Common myeloid progenitor, CD34-positive (primary cell): ENCODE measurements at regions not wholly inside any gene's neighbourhood (a gene's known extent, or its start where the extent isn't known, plus 50 kb on each side); places are given as distances from the start of the nearest gene placed in this dataset.
"Not testable (repeated sequence)": the region's sequence is repeated elsewhere in the genome, so short reads cannot be mapped to it uniquely, and the experiment has no call there.

ENCODE experiments used
- CTCF ChIA-PET: fragments of 350-600 bp; sonication (Branson Sonifier 250); formaldehyde crosslinking; loops from one replicate; lab custom pipeline; 2021; ENCODE audit warnings: antibody characterized with exemption; lab: Charles Lee
- POLR2A ChIA-PET: fragments of 350-600 bp; sonication (Branson Sonifier 250); formaldehyde crosslinking; loops from one replicate; lab custom pipeline; 2021; ENCODE audit warnings: antibody characterized with exemption; lab: Charles Lee
- DNase-seq, 3 donors: peaks; one replicate each; pipeline versions ENCODE4 v3.0.0 to v3.0.0-alpha.2; 2013
- H3K27ac ChIP-seq, 2 experiments: 1 replicate in 1 of 2; 2 replicates in 1 of 2; pipeline ENCODE4 v1.7.0; 2013; ENCODE audit warnings: inconsistent platforms in 2 of 2, low read length in 2 of 2, mild to moderate bottlenecking in 2 of 2, low read depth in 1 of 2, moderate library complexity in 1 of 2; ENCODE audit not compliant: severe bottlenecking in 2 of 2, insufficient read depth in 1 of 2, poor library complexity in 1 of 2
- H3K27me3 ChIP-seq, 5 experiments: replicated peaks in 2 of 5; 1 replicate in 3 of 5; 2 replicates in 2 of 5; pipeline versions ENCODE4 v1.6.1 to v1.7.0; 2013; ENCODE audit warnings: low read length in 4 of 5, mild to moderate bottlenecking in 2 of 5, moderate library complexity in 2 of 5, inconsistent platforms in 1 of 5; ENCODE audit not compliant: insufficient read depth in 5 of 5, control insufficient read depth in 4 of 5
- H3K36me3 ChIP-seq, 4 experiments: 1 replicate in 2 of 4; 2 replicates in 2 of 4; pipeline versions ENCODE4 v1.6.1 to v1.7.0; 2013; ENCODE audit warnings: low read length in 3 of 4, control low read depth in 1 of 4, mild to moderate bottlenecking in 1 of 4; ENCODE audit not compliant: control insufficient read depth in 4 of 4, insufficient read depth in 4 of 4
- H3K4me1 ChIP-seq, 4 experiments: 1 replicate in 3 of 4; 2 replicates in 1 of 4; pipeline versions ENCODE4 v1.6.1 to v1.7.1; 2013; ENCODE audit warnings: low read length in 3 of 4, mild to moderate bottlenecking in 3 of 4, control low read depth in 1 of 4, inconsistent platforms in 1 of 4, moderate library complexity in 1 of 4; ENCODE audit not compliant: control insufficient read depth in 4 of 4, insufficient read depth in 4 of 4; ENCODE audit errors: control extremely low read depth in 1 of 4
- H3K4me3 ChIP-seq, 7 experiments: 1 replicate in 4 of 7; 2 replicates in 3 of 7; pipeline versions ENCODE4 v1.5.1 to v1.7.0; 2013; ENCODE audit warnings: mild to moderate bottlenecking in 7 of 7, low read length in 6 of 7, moderate library complexity in 6 of 7, inconsistent platforms in 2 of 7, low read depth in 2 of 7, control low read depth in 1 of 7; ENCODE audit not compliant: insufficient read depth in 4 of 7, control insufficient read depth in 1 of 7; ENCODE audit errors: extremely low read depth in 1 of 7
- H3K9me3 ChIP-seq, 5 experiments: 1 replicate in 4 of 5; 2 replicates in 1 of 5; pipeline versions ENCODE4 v1.6.1 to v1.7.1; 2013; ENCODE audit warnings: low read length in 4 of 5, mild to moderate bottlenecking in 2 of 5, inconsistent platforms in 1 of 5, low read depth in 1 of 5, moderate library complexity in 1 of 5; ENCODE audit not compliant: control insufficient read depth in 4 of 5, insufficient read depth in 2 of 5; ENCODE audit errors: control extremely low read depth in 1 of 5
- WGBS: methylation state at CpG from one replicate; pipeline ENCODE4 v1.1.5; 2013; ENCODE audit not compliant: insufficient coverage; 5-methylcytosine and 5-hydroxymethylcytosine counted together

- Histone ChIP-seq H3K27me3 (no peaks in the 10 kb centered on the region), H3K4me1 (peaks cover 0 to 30% (median 9%) of the 10 kb centered on the region in 4 experiments), H3K9me3 (no peaks in the 10 kb centered on the region), H3K36me3 (no peaks in the 10 kb centered on the region), H3K27ac (no peak overlapping the region), H3K4me3 (no peak overlapping the region)
- ChIA-PET CTCF (no interaction called here), POLR2A (no interaction called here)
- 85% methylated on average over 4 of the region's 5 CpGs for WGBS
- DNase-seq, result no peak
Measured at GRCh38 chr1:25122747-25123146, 109.6 kb downstream of the SYF2 start.

- 0% methylated on average over 2 of the region's 8 CpGs for WGBS
- no peaks in the 10 kb centered on the region for H3K36me3 ChIP-seq
- ChIA-PET CTCF (interaction anchor here (0.6 kb wide), 1 partner anchor 20 kb away, joined by 4 read pairs; no protein-coding TSS in a partner anchor), POLR2A (no interaction called here)
- H3K4me3 ChIP-seq, result peak overlapping the region in 1 of 7 experiments; percentile 11
- peak in 2 of 3 donors; percentile 51 to 60 for DNase-seq
- no peaks in the 10 kb centered on the region for H3K27me3 ChIP-seq
- H3K27ac ChIP-seq, result no peak overlapping the region
- no peaks in the 10 kb centered on the region for H3K9me3 ChIP-seq
- H3K4me1 ChIP-seq, result peaks cover 0 to 34% (median 9%) of the 10 kb centered on the region in 4 experiments
Measured at GRCh38 chr1:25120281-25120680, 112.0 kb downstream of the SYF2 start.

GRCh38 chr1:25118546-25118945 lies 113.8 kb downstream of the SYF2 start:
- CTCF ChIA-PET, result interaction anchor here (1.6 kb wide), 1 partner anchor 270 kb away, joined by 4 read pairs; no protein-coding TSS in a partner anchor

GRCh38 chr1:25117233-25117823 lies 115.0 kb downstream of the SYF2 start:
- Histone ChIP-seq H3K27ac (no peak overlapping the region), H3K9me3 (no peaks in the 10 kb centered on the region), H3K4me1 (peaks cover 0 to 50% (median 12%) of the 10 kb centered on the region in 4 experiments), H3K27me3 (no peaks in the 10 kb centered on the region), H3K4me3 (no peak overlapping the region), H3K36me3 (no peaks in the 10 kb centered on the region)
- DNase-seq, result peak in 1 of 3 donors; percentile 33
- 100% methylated on average over 5 of the region's 7 CpGs for WGBS
- ChIA-PET CTCF (interaction anchor here (0.6 to 1.6 kb wide), 3 partner anchors 31 to 269 kb away, joined by 3 to 4 read pairs (median 3); no protein-coding TSS in a partner anchor), POLR2A (no interaction called here)

More at GRCh38 chr1:25118546-25118945, 113.8 kb downstream of the SYF2 start:
- Histone ChIP-seq H3K27ac (no peak overlapping the region), H3K4me1 (peaks cover 0 to 42% (median 12%) of the 10 kb centered on the region in 4 experiments), H3K36me3 (no peaks in the 10 kb centered on the region), H3K9me3 (no peaks in the 10 kb centered on the region), H3K27me3 (no peaks in the 10 kb centered on the region), H3K4me3 (no peak overlapping the region)
- no peak for DNase-seq
- whole genome bisulfite sequencing, result 96% methylated on average over 7 of the region's 7 CpGs
- POLR2A ChIA-PET, result interaction anchor here (0.5 kb wide), 1 partner anchor 846 kb away, joined by 3 read pairs; no protein-coding TSS in a partner anchor

GRCh38 chr1:25116832-25117231 lies 115.5 kb downstream of the SYF2 start:
- no peak overlapping the region for H3K4me3 ChIP-seq
- ChIA-PET CTCF (interaction anchor here (0.6 to 1.6 kb wide), 3 partner anchors 32 to 268 kb away, joined by 3 to 4 read pairs (median 3); no protein-coding TSS in a partner anchor), POLR2A (interaction anchor here (0.6 to 0.7 kb wide), 2 partner anchors 83 to 143 kb away, joined by 3 read pairs; no protein-coding TSS in a partner anchor)
- no peaks in the 10 kb centered on the region for H3K36me3 ChIP-seq
- no peaks in the 10 kb centered on the region for H3K9me3 ChIP-seq
- no peak for DNase-seq
- H3K4me1 ChIP-seq, result peaks cover 0 to 50% (median 12%) of the 10 kb centered on the region in 4 experiments
- 93% methylated on average over 3 of the region's 4 CpGs for WGBS
- H3K27me3 ChIP-seq, result no peaks in the 10 kb centered on the region
- no peak overlapping the region for H3K27ac ChIP-seq

GRCh38 chr1:25116117-25116516 lies 116.2 kb downstream of the SYF2 start:
- not testable (repeated sequence) for DNase-seq, H3K27ac ChIP-seq, H3K9me3 ChIP-seq, H3K4me3 ChIP-seq, H3K36me3 ChIP-seq, H3K27me3 ChIP-seq
- no CpG with 5 or more reads among the region's 7 CpGs for WGBS
- CTCF ChIA-PET, result interaction anchor here (1.5 to 1.6 kb wide), 2 partner anchors 32 to 268 kb away, joined by 3 read pairs; no protein-coding TSS in a partner anchor
- POLR2A ChIA-PET, result interaction anchor here (0.6 to 0.7 kb wide), 2 partner anchors 82 to 143 kb away, joined by 3 read pairs; no protein-coding TSS in a partner anchor
- H3K4me1 ChIP-seq, result peaks cover 0 to 46% (median 12%) of the 10 kb centered on the region in 4 experiments

- no peak overlapping the region for H3K27ac ChIP-seq
- POLR2A ChIA-PET, result no interaction called here
- 95% methylated on average over 2 of the region's 4 CpGs for WGBS
Measured at GRCh38 chr1:25113731-25114130, 118.6 kb downstream of the SYF2 start.

More at GRCh38 chr1:25113731-25114130, 118.6 kb downstream of the SYF2 start:
- Histone ChIP-seq H3K4me3 (no peak overlapping the region), H3K36me3 (no peaks in the 10 kb centered on the region), H3K9me3 (peaks cover 0 to 9% (median 6%) of the 10 kb centered on the region in 5 experiments), H3K4me1 (peaks cover 0 to 25% (median 2%) of the 10 kb centered on the region in 4 experiments), H3K27me3 (no peaks in the 10 kb centered on the region)
- CTCF ChIA-PET, result interaction anchor here (0.9 kb wide), 1 partner anchor 76 kb away, joined by 3 read pairs; no protein-coding TSS in a partner anchor
- no peak for DNase-seq
